Osteoblast (primary cell): ENCODE measurements at regions not wholly inside any gene's neighbourhood (a gene's known extent, or its start where the extent isn't known, plus 50 kb on each side); places are given as distances from the start of the nearest gene placed in this dataset.
A peak's percentile ranks its signal among the peaks of the same experiment; 100 is the strongest.

Experiments
- DNase-seq: peaks from one replicate; pipeline ENCODE4 v3.0.0; 2011; ENCODE audit warnings: low spot score, mixed read lengths; ENCODE audit not compliant: insufficient read length; ENCODE audit errors: missing footprints
- H2AFZ ChIP-seq: 2 replicates; pipeline ENCODE4 v1.6.0; 2011; ENCODE audit warnings: mild to moderate bottlenecking, low read length
- H3K27ac ChIP-seq: 2 replicates; pipeline ENCODE4 v1.5.1; 2011; ENCODE audit warnings: mild to moderate bottlenecking, low read depth, low read length, moderate library complexity
- H3K27me3 ChIP-seq: 2 replicates; pipeline ENCODE4 v1.6.0; 2012; ENCODE audit warnings: mild to moderate bottlenecking, control low read depth, inconsistent platforms, low read length, moderate library complexity; ENCODE audit not compliant: insufficient read depth
- H3K36me3 ChIP-seq: 2 replicates; pipeline ENCODE4 v1.5.1; 2011; ENCODE audit warnings: mild to moderate bottlenecking, low read length, control low read depth, moderate library complexity; ENCODE audit not compliant: insufficient read depth
- H3K4me1 ChIP-seq: 2 replicates; pipeline ENCODE4 v1.5.1; 2011; ENCODE audit warnings: mild to moderate bottlenecking, low read length, control low read depth, moderate library complexity; ENCODE audit not compliant: insufficient read depth
- H3K4me2 ChIP-seq: 2 replicates; pipeline ENCODE4 v1.6.0; 2011; ENCODE audit warnings: mild to moderate bottlenecking, low read length; ENCODE audit not compliant: insufficient read depth
- H3K4me3 ChIP-seq: fragments of 200-600 bp; sonication (generic); 3 replicates; pipeline ENCODE4 v1.5.1; 2012; ENCODE audit warnings: mild to moderate bottlenecking, low read length, inconsistent platforms; ENCODE audit not compliant: insufficient read depth
- H3K79me2 ChIP-seq: 2 replicates; pipeline ENCODE4 v1.6.0; 2012; ENCODE audit warnings: mild to moderate bottlenecking, low read length, control low read depth, inconsistent platforms; ENCODE audit not compliant: insufficient read depth
- H3K9me3 ChIP-seq: 2 replicates; pipeline ENCODE4 v1.5.1; 2011; ENCODE audit warnings: low read depth, low read length, control low read depth
- H4K20me1 ChIP-seq: 2 replicates; pipeline ENCODE4 v1.6.0; 2012; ENCODE audit warnings: mild to moderate bottlenecking, low read length, control low read depth; ENCODE audit not compliant: insufficient read depth
- TF ChIP-seq, protein P1 (sequence below): IDR thresholded peaks from 2 replicates; pipeline ENCODE4 v1.5.1; 2011; ENCODE audit warnings: mild to moderate bottlenecking, low read depth, low read length, moderate library complexity; ENCODE audit errors: extremely low read depth

GRCh38 chr5:173689171-173689736 is 72.8 kb upstream of the BOD1 start:
- no peak overlapping the region for H2AFZ ChIP-seq
- no peaks in the 10 kb centered on the region for H3K36me3 ChIP-seq
- no peaks in the 10 kb centered on the region for H3K9me3 ChIP-seq

DNA sequence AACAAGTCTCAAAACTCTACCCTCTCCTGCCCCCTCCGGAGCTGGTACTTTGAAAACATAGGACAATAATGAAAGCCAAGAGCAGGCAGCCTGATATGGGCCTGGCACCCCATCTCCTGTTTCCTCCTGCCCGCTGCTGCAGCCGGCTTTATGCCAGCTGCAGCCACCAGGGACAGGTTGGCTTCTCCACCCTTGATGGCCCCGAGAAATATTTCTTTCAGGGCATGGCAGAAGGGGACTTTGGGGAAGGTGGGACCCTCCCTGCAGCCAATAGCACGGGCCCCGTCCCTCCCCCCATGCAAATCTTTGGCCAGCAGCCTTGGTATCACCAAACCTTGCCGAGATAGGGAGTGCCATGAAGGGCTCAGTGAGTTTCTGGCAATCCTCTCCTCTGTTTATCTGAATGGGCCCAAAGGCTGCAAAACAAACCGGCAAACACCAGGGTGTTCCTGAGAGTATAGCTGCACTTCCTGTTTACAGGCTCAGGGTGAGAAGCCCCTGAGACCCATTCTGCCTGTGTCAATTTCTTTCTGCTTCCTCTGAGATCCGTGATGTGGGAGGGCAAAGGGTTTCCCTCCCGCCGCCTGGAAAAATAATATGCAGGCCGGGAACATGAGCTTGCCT is 73.4 kb upstream of the BOD1 start:
- peak overlapping the region; percentile 29 for H2AFZ ChIP-seq
- no peaks in the 10 kb centered on the region for H4K20me1 ChIP-seq
- no peaks in the 10 kb centered on the region for H3K9me3 ChIP-seq
- TF ChIP-seq, protein P1, sequence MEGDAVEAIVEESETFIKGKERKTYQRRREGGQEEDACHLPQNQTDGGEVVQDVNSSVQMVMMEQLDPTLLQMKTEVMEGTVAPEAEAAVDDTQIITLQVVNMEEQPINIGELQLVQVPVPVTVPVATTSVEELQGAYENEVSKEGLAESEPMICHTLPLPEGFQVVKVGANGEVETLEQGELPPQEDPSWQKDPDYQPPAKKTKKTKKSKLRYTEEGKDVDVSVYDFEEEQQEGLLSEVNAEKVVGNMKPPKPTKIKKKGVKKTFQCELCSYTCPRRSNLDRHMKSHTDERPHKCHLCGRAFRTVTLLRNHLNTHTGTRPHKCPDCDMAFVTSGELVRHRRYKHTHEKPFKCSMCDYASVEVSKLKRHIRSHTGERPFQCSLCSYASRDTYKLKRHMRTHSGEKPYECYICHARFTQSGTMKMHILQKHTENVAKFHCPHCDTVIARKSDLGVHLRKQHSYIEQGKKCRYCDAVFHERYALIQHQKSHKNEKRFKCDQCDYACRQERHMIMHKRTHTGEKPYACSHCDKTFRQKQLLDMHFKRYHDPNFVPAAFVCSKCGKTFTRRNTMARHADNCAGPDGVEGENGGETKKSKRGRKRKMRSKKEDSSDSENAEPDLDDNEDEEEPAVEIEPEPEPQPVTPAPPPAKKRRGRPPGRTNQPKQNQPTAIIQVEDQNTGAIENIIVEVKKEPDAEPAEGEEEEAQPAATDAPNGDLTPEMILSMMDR: no peak
- no peaks in the 10 kb centered on the region for H3K4me1 ChIP-seq
- H3K27ac ChIP-seq: no peak overlapping the region
- no peaks in the 10 kb centered on the region for H3K27me3 ChIP-seq
- H3K79me2 ChIP-seq: no peaks in the 10 kb centered on the region
- no peak overlapping the region for H3K4me3 ChIP-seq
- no peak overlapping the region for H3K4me2 ChIP-seq
- no peak for DNase-seq
- no peaks in the 10 kb centered on the region for H3K36me3 ChIP-seq

More at GRCh38 chr5:173689171-173689736, 72.8 kb upstream of the BOD1 start:
- TF ChIP-seq, protein P1: no peak
- Histone ChIP-seq H4K20me1 (no peaks in the 10 kb centered on the region), H3K4me1 (no peaks in the 10 kb centered on the region), H3K27ac (no peak overlapping the region), H3K4me3 (no peak overlapping the region), H3K79me2 (no peaks in the 10 kb centered on the region), H3K4me2 (no peak overlapping the region), H3K27me3 (no peaks in the 10 kb centered on the region)
- no peak for DNase-seq

DNA sequence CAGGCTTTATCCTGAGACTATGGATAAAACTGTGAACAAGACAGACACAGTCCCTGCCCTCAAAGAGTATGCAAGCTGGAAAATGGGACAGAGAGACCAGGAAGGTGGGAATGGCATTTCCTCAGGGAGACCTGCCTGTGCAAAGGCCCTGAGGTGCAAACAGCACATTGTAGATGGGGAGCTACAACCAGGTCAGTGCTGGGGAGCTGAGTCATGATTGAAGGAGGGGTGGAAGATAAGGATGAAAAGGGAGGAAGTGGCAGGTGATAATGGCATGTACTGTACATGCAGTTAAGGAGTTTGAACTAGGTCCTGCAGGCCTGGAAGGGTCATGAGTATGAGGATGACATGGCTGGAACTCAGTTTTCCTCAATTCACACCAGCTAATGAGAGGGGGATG is 75.5 kb upstream of the BOD1 start:
- Histone ChIP-seq H4K20me1 (no peaks in the 10 kb centered on the region), H3K4me2 (no peak overlapping the region), H3K27me3 (no peaks in the 10 kb centered on the region), H3K4me1 (no peaks in the 10 kb centered on the region), H3K36me3 (no peaks in the 10 kb centered on the region), H2AFZ (no peak overlapping the region), H3K79me2 (no peaks in the 10 kb centered on the region), H3K9me3 (no peaks in the 10 kb centered on the region), H3K27ac (no peak overlapping the region), H3K4me3 (no peak overlapping the region)
- no peak for DNase-seq
- TF ChIP-seq, protein P1: no peak

GRCh38 chr5:173693670-173694069 is 77.2 kb upstream of the BOD1 start:
- DNase-seq: no peak
- no peaks in the 10 kb centered on the region for H3K36me3 ChIP-seq
- TF ChIP-seq, protein P1: no peak
- H3K4me2 ChIP-seq: no peak overlapping the region
- no peaks in the 10 kb centered on the region for H3K79me2 ChIP-seq
- no peak overlapping the region for H3K4me3 ChIP-seq
- H3K27me3 ChIP-seq: no peaks in the 10 kb centered on the region
- H4K20me1 ChIP-seq: no peaks in the 10 kb centered on the region
- H3K27ac ChIP-seq: no peak overlapping the region
- H2AFZ ChIP-seq: no peak overlapping the region
- H3K9me3 ChIP-seq: no peaks in the 10 kb centered on the region
- H3K4me1 ChIP-seq: no peaks in the 10 kb centered on the region
